Panc1 (cell line): ENCODE measurements at regions not wholly inside any gene's neighbourhood (a gene's known extent, or its start where the extent isn't known, plus 50 kb on each side); places are given as distances from the start of the nearest gene placed in this dataset.

ENCODE experiments used
- ATAC-seq: fragments of 200-7000 bp; cut with Tn5 transposase; 2 replicates; pipeline ENCODE4 v1.9.1; 2020; ENCODE audit warnings: mild to moderate bottlenecking, moderate library complexity
- BruUV-seq: library from RNA; stranded (reverse); fragments of 400-500 nt; replicated peaks from 2 replicates; lab custom pipeline; 2021; lab: Mats Ljungman, UMichigan
- CTCF ChIA-PET: fragments of 300-600 bp; sonication (Branson Sonifier 250); formaldehyde crosslinking; loops from one replicate; lab custom pipeline; 2022; ENCODE audit warnings: antibody characterized with exemption; lab: Charles Lee
- POLR2A ChIA-PET: fragments of 300-600 bp; sonication (Branson Sonifier 250); formaldehyde crosslinking; loops from one replicate; lab custom pipeline; 2022; ENCODE audit warnings: antibody characterized with exemption; lab: Charles Lee
- DNase-seq: peaks from one replicate; pipeline ENCODE4 v3.0.0-alpha.2; 2010; ENCODE audit warnings: low read depth, low spot score
- H3K27ac ChIP-seq: 2 replicates; pipeline ENCODE4 v1.5.1; 2011; ENCODE audit warnings: mild to moderate bottlenecking, low read length, inconsistent platforms
- H3K27me3 ChIP-seq: fragments of 200-500 bp; sonication (Bioruptor generic); 2 replicates; pipeline ENCODE4 v1.6.0; 2014; ENCODE audit warnings: low read length, inconsistent platforms; ENCODE audit not compliant: control insufficient read depth, insufficient read depth
- H3K36me3 ChIP-seq: fragments of 200-500 bp; sonication (Bioruptor generic); 2 replicates; pipeline ENCODE4 v1.5.1; 2014; ENCODE audit warnings: inconsistent platforms, mild to moderate bottlenecking, low read length, moderate library complexity; ENCODE audit not compliant: control insufficient read depth, insufficient read depth
- H3K4me1 ChIP-seq: 2 replicates; pipeline ENCODE4 v1.5.1; 2011; ENCODE audit warnings: inconsistent platforms, mild to moderate bottlenecking, low read length, moderate library complexity; ENCODE audit not compliant: control insufficient read depth, insufficient read depth
- H3K4me3 ChIP-seq, 2 experiments: 2 replicates each; pipeline ENCODE4 v1.5.1; 2011 to 2012; ENCODE audit warnings: low read depth in 2 of 2, low read length in 2 of 2, mild to moderate bottlenecking in 2 of 2, inconsistent platforms in 1 of 2, moderate library complexity in 1 of 2
- H3K9me3 ChIP-seq: fragments of 200-500 bp; sonication (Bioruptor generic); 2 replicates; pipeline ENCODE4 v1.5.1; 2014; ENCODE audit warnings: low read depth, mild to moderate bottlenecking, inconsistent platforms, low read length, moderate library complexity; ENCODE audit not compliant: control insufficient read depth, insufficient read depth
- CTCF ChIP-seq: fragments of 450-650 bp; IDR thresholded peaks from 2 replicates; pipeline ENCODE4 v1.5.1; 2017; ENCODE audit warnings: mild to moderate bottlenecking
- POLR2AphosphoS5 ChIP-seq: IDR thresholded peaks from 2 replicates; pipeline ENCODE4 v1.6.1; 2012; ENCODE audit warnings: mild to moderate bottlenecking, low read depth, low read length, moderate library complexity
- REST ChIP-seq, 2 experiments: IDR thresholded peaks; 2 replicates each; pipeline ENCODE4 v1.6.1; 2011 to 2012; ENCODE audit warnings: low read depth in 2 of 2, control low read depth in 1 of 2, low read length in 1 of 2, mild to moderate bottlenecking in 1 of 2, moderate library complexity in 1 of 2; ENCODE audit not compliant: insufficient read depth in 1 of 2
- SIN3A ChIP-seq: IDR thresholded peaks from 2 replicates; pipeline ENCODE4 v1.6.1; 2012; ENCODE audit warnings: low read depth, mild to moderate bottlenecking, low read length, moderate library complexity, borderline replicate concordance; ENCODE audit not compliant: insufficient read depth
- TCF7L2 ChIP-seq: IDR thresholded peaks from 2 replicates; pipeline ENCODE4 v1.6.1; 2011; ENCODE audit warnings: mild to moderate bottlenecking, low read depth, low read length, inconsistent platforms
- in situ Hi-C: cut with HindIII; loops from 2 replicates; pipeline ENCODE4 v1.10.0; 2016; ENCODE audit warnings: low sequenced_read_pairs, low pct_unique_long_range_greater_than_20kb
- intact Hi-C: fragments of 100-400 bp; cut with micrococcal nuclease; formaldehyde crosslinking; loops from one replicate; pipeline ENCODE4 v1.10.0; 2022; ENCODE audit not compliant: unreplicated experiment

GRCh38 chr9:1939466-1939865, 75.7 kb upstream of the SMARCA2 start:
- Histone ChIP-seq H3K36me3 (no peaks in the 10 kb centered on the region), H3K27me3 (no peaks in the 10 kb centered on the region), H3K4me1 (no peaks in the 10 kb centered on the region), H3K9me3 (no peaks in the 10 kb centered on the region), H3K27ac (no peak overlapping the region), H3K4me3 (no peak overlapping the region)
- CTCF ChIA-PET = no interaction called here
- DNase-seq (no peak), ATAC-seq (no peak)
- TF ChIP-seq POLR2AphosphoS5 (no peak), TCF7L2 (no peak), REST (IDR thresholded peaks at IDR 0.05; ENCODE audit: insufficient read depth in 1 of 2, low read depth in 2 of 2, low read length in 1 of 2) (no peak), CTCF (no peak), SIN3A (no peak)
- intact Hi-C loops (no loop called here), in situ Hi-C loops (no loop called here)
- POLR2A ChIA-PET = no interaction called here
- BruUV-seq = no TSS peak

- Histone ChIP-seq H3K4me3 (no peak overlapping the region), H3K27ac (no peak overlapping the region), H3K9me3 (no peaks in the 10 kb centered on the region), H3K36me3 (no peaks in the 10 kb centered on the region), H3K27me3 (no peaks in the 10 kb centered on the region), H3K4me1 (no peaks in the 10 kb centered on the region)
- in situ Hi-C loops = no loop called here
- ATAC-seq = no peak
- ChIA-PET CTCF (no interaction called here), POLR2A (no interaction called here)
- intact Hi-C loops = no loop called here
- TF ChIP-seq POLR2AphosphoS5 (no peak), CTCF (peak; percentile 50), SIN3A (no peak)
- DNase-seq = peak; percentile 18
- BruUV-seq = no TSS peak
Measured at GRCh38 chr9:1939926-1940368, 75.2 kb upstream of the SMARCA2 start.
